H9 (cell line): ENCODE measurements at regions not wholly inside any gene's neighbourhood (a gene's known extent, or its start where the extent isn't known, plus 50 kb on each side); places are given as distances from the start of the nearest gene placed in this dataset.

Source experiments
- DNase-seq: peaks from one replicate; pipeline ENCODE4 v3.0.0-alpha.2; 2017
- H2AFZ ChIP-seq: one replicate; pipeline ENCODE4 v1.6.1; 2013; ENCODE audit warnings: mild to moderate bottlenecking, low read length, control low read depth, moderate library complexity
- H2AK5ac ChIP-seq: 2 replicates; pipeline ENCODE4 v1.6.1; 2013; ENCODE audit warnings: low read length, control low read depth, mixed read lengths; ENCODE audit not compliant: insufficient read length
- H2BK120ac ChIP-seq: one replicate; pipeline ENCODE4 v1.6.1; 2013; ENCODE audit warnings: low read depth, mild to moderate bottlenecking, low read length, control low read depth, inconsistent platforms; ENCODE audit not compliant: poor library complexity, severe bottlenecking
- H2BK12ac ChIP-seq: 2 replicates; pipeline ENCODE4 v1.6.1; 2013; ENCODE audit warnings: low read length, control low read depth, mixed read lengths, low read depth; ENCODE audit not compliant: insufficient read length
- H2BK15ac ChIP-seq: 2 replicates; pipeline ENCODE4 v1.6.1; 2013; ENCODE audit warnings: low read depth, low read length, control low read depth
- H2BK20ac ChIP-seq: one replicate; pipeline ENCODE4 v1.6.1; 2013; ENCODE audit warnings: low read depth, mild to moderate bottlenecking, low read length, control low read depth, inconsistent platforms; ENCODE audit not compliant: poor library complexity, severe bottlenecking
- H2BK5ac ChIP-seq: 2 replicates; pipeline ENCODE4 v1.6.1; 2013; ENCODE audit warnings: low read length, control low read depth, mixed read lengths; ENCODE audit not compliant: insufficient read length
- H3K14ac ChIP-seq: 2 replicates; pipeline ENCODE4 v1.6.1; 2013; ENCODE audit warnings: low read length, control low read depth; ENCODE audit not compliant: insufficient read depth
- H3K18ac ChIP-seq: 2 replicates; pipeline ENCODE4 v1.6.1; 2013; ENCODE audit warnings: low read depth, mild to moderate bottlenecking, mixed read lengths, low read length, control low read depth; ENCODE audit not compliant: insufficient read length
- H3K23ac ChIP-seq: 2 replicates; pipeline ENCODE4 v1.6.1; 2013; ENCODE audit warnings: low read length, control low read depth, mixed read lengths, low read depth; ENCODE audit not compliant: insufficient read length
- H3K23me2 ChIP-seq: 2 replicates; pipeline ENCODE4 v1.6.1; 2013; ENCODE audit warnings: low read depth, mild to moderate bottlenecking, mixed read lengths, low read length, control low read depth; ENCODE audit not compliant: insufficient read length, poor library complexity, severe bottlenecking
- H3K27ac ChIP-seq: 2 replicates; pipeline ENCODE4 v1.5.1; 2013; ENCODE audit warnings: low read length, control low read depth, mixed read lengths, low read depth; ENCODE audit not compliant: insufficient read length
- H3K27me3 ChIP-seq: 2 replicates; pipeline ENCODE4 v1.6.1; 2013; ENCODE audit warnings: low read length, control low read depth, inconsistent platforms; ENCODE audit not compliant: insufficient read depth
- H3K4ac ChIP-seq: 2 replicates; pipeline ENCODE4 v1.6.1; 2013; ENCODE audit warnings: low read depth, mild to moderate bottlenecking, control low read depth, inconsistent platforms, low read length, moderate library complexity
- H3K4me1 ChIP-seq: 2 replicates; pipeline ENCODE4 v1.6.1; 2013; ENCODE audit warnings: low read length, control low read depth, inconsistent platforms; ENCODE audit not compliant: insufficient read depth
- H3K4me2 ChIP-seq: 2 replicates; pipeline ENCODE4 v1.6.1; 2013; ENCODE audit warnings: low read length, control low read depth, mixed read lengths; ENCODE audit not compliant: insufficient read length, insufficient read depth
- H3K56ac ChIP-seq: 2 replicates; pipeline ENCODE4 v1.6.1; 2013; ENCODE audit warnings: low read depth, mild to moderate bottlenecking, mixed read lengths, low read length, control low read depth; ENCODE audit not compliant: insufficient read length
- H3K79me1 ChIP-seq: 2 replicates; pipeline ENCODE4 v1.6.1; 2013; ENCODE audit warnings: low read depth, mild to moderate bottlenecking, moderate library complexity, low read length, control low read depth, inconsistent platforms; ENCODE audit not compliant: insufficient read depth, poor library complexity, severe bottlenecking
- H3K79me2 ChIP-seq: 2 replicates; pipeline ENCODE4 v1.6.1; 2013; ENCODE audit warnings: low read length, control low read depth, inconsistent platforms; ENCODE audit not compliant: insufficient read depth
- H3K9ac ChIP-seq: 2 replicates; pipeline ENCODE4 v1.6.1; 2013; ENCODE audit warnings: low read length, control low read depth, mixed read lengths; ENCODE audit not compliant: insufficient read length; ENCODE audit errors: extremely low read depth
- H3K9me3 ChIP-seq: one replicate; pipeline ENCODE4 v1.6.1; 2013; ENCODE audit warnings: low read depth, low read length, inconsistent platforms; ENCODE audit not compliant: control insufficient read depth
- H3T11ph ChIP-seq: one replicate; pipeline ENCODE4 v1.6.1; 2013; ENCODE audit warnings: mild to moderate bottlenecking, low read length, control low read depth, inconsistent platforms
- H4K20me1 ChIP-seq: one replicate; pipeline ENCODE4 v1.6.1; 2013; ENCODE audit not compliant: control insufficient read depth, insufficient read length, insufficient read depth
- H4K5ac ChIP-seq: 2 replicates; pipeline ENCODE4 v1.6.1; 2013; ENCODE audit warnings: low read depth, mild to moderate bottlenecking, mixed read lengths, low read length, control low read depth; ENCODE audit not compliant: insufficient read length
- H4K8ac ChIP-seq: replicated peaks from 2 replicates; pipeline ENCODE4 v1.6.1; 2013; ENCODE audit warnings: low read length, control low read depth, mixed read lengths, low read depth; ENCODE audit not compliant: insufficient read length
- H4K91ac ChIP-seq: 2 replicates; pipeline ENCODE4 v1.6.1; 2013; ENCODE audit warnings: low read depth, mild to moderate bottlenecking, moderate library complexity, mixed read lengths, low read length, control low read depth; ENCODE audit not compliant: insufficient read length
- H3K27ac Mint-ChIP-seq, 3 experiments: 2 replicates in 2 of 3; 3 replicates in 1 of 3; pipeline ENCODE4 v1.8.0; 2020 to 2021; ENCODE audit warnings: mixed read lengths in 3 of 3, mild to moderate bottlenecking in 1 of 3, moderate library complexity in 1 of 3
- H3K27me3 Mint-ChIP-seq: 2 replicates; pipeline ENCODE4 v1.8.0; 2021; ENCODE audit warnings: low read depth, mild to moderate bottlenecking, moderate library complexity, mixed read lengths
- H3K36me3 Mint-ChIP-seq, 3 experiments: 2 replicates in 2 of 3; 3 replicates in 1 of 3; pipeline ENCODE4 v1.8.0; 2020 to 2021; ENCODE audit warnings: low read depth in 3 of 3, mixed read lengths in 3 of 3; ENCODE audit not compliant: insufficient read depth in 1 of 3
- H3K4me1 Mint-ChIP-seq, 2 experiments: 2 replicates each; pipeline ENCODE4 v1.8.0; 2020; ENCODE audit warnings: mixed read lengths in 2 of 2
- H3K4me3 Mint-ChIP-seq, 2 experiments: 2 replicates in 1 of 2; 3 replicates in 1 of 2; pipeline ENCODE4 v1.8.0; 2020 to 2021; ENCODE audit warnings: mild to moderate bottlenecking in 2 of 2, mixed read lengths in 2 of 2, moderate library complexity in 1 of 2
- H3K9me3 Mint-ChIP-seq, 2 experiments: 2 replicates in 1 of 2; 3 replicates in 1 of 2; pipeline ENCODE4 v1.8.0; 2020; ENCODE audit warnings: mild to moderate bottlenecking in 2 of 2, mixed read lengths in 2 of 2, moderate library complexity in 1 of 2
- WGBS: extraction: QIAGEN DNeasy Blood & Tissue Kit; methylation state at CpG from one replicate; pipeline ENCODE4 v1.1.7; 2013; ENCODE audit warnings: missing lambda C conversion rate, low lambda C conversion rate, mixed read lengths; ENCODE audit not compliant: insufficient read length; ENCODE audit errors: extremely low coverage; 5-methylcytosine and 5-hydroxymethylcytosine counted together
- TF ChIP-seq, protein P1 (sequence below): fragments of 200-600 bp; sonication (generic); conservative IDR thresholded peaks from 3 replicates; pipeline ENCODE4 v1.8.0; 2021; ENCODE audit warnings: antibody characterized with exemption, mild to moderate bottlenecking

DNA sequence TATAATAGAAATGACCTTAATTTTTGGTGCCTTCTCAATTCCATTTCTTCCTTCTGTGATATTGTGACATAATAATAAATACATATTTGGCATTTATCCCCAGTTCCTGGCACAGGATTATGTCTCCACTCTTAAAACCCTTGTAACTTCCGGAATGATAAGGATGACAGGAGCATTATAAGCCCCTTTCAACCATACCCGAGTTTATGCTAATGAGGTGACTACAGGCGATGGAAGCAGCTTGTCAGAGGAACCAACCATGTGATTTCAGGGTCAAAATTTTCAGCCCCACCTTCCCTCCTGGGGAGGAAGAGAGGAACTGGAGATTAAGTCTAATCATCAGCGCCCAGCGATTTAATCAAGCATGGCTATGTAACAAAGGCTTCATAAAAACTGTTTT is 528.5 kb upstream of the CRIM1 start:
- H4K5ac ChIP-seq = no peak overlapping the region
- DNase-seq = no peak
- no peak overlapping the region for H3K18ac ChIP-seq
- peaks cover 0 to 2% of the 10 kb centered on the region in 2 experiments; a peak in 2 of 5 replicates for H3K9me3 Mint-ChIP-seq
- no peak overlapping the region for H2BK12ac ChIP-seq
- H3K27ac Mint-ChIP-seq = no peak overlapping the region; a peak in 1 of 7 replicates
- H2BK5ac ChIP-seq = no peak overlapping the region
- peaks cover 9% of the 10 kb centered on the region for H3K4me1 ChIP-seq
- no peak overlapping the region for H2BK120ac ChIP-seq
- no peak overlapping the region for H3K4me3 Mint-ChIP-seq
- H3K27ac ChIP-seq = no peak overlapping the region
- no peak overlapping the region for H3K4me2 ChIP-seq
- no peak overlapping the region for H3K23ac ChIP-seq
- TF ChIP-seq, protein P1, sequence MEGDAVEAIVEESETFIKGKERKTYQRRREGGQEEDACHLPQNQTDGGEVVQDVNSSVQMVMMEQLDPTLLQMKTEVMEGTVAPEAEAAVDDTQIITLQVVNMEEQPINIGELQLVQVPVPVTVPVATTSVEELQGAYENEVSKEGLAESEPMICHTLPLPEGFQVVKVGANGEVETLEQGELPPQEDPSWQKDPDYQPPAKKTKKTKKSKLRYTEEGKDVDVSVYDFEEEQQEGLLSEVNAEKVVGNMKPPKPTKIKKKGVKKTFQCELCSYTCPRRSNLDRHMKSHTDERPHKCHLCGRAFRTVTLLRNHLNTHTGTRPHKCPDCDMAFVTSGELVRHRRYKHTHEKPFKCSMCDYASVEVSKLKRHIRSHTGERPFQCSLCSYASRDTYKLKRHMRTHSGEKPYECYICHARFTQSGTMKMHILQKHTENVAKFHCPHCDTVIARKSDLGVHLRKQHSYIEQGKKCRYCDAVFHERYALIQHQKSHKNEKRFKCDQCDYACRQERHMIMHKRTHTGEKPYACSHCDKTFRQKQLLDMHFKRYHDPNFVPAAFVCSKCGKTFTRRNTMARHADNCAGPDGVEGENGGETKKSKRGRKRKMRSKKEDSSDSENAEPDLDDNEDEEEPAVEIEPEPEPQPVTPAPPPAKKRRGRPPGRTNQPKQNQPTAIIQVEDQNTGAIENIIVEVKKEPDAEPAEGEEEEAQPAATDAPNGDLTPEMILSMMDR = no peak
- no peak overlapping the region for H2BK20ac ChIP-seq
- no peaks in the 10 kb centered on the region for H3K23me2 ChIP-seq
- no peak overlapping the region for H3K56ac ChIP-seq
- H2AFZ ChIP-seq = no peak overlapping the region
- no peak overlapping the region for H4K91ac ChIP-seq
- H3K79me1 ChIP-seq = no peaks in the 10 kb centered on the region
- no peak overlapping the region for H3K9ac ChIP-seq
- no peak overlapping the region for H4K8ac ChIP-seq
- H3K36me3 Mint-ChIP-seq = no peaks in the 10 kb centered on the region; a peak in 1 of 7 replicates
- H3K27me3 ChIP-seq = no peaks in the 10 kb centered on the region
- no peak overlapping the region for H2AK5ac ChIP-seq
- H2BK15ac ChIP-seq = no peak overlapping the region
- no peaks in the 10 kb centered on the region for H3K27me3 Mint-ChIP-seq
- no peak overlapping the region for H3T11ph ChIP-seq
- H3K4me1 Mint-ChIP-seq = peaks cover 33 to 36% of the 10 kb centered on the region in 2 experiments
- H3K4ac ChIP-seq = no peak overlapping the region
- no CpG with 5 or more reads among the region's 5 CpGs for WGBS
- H3K9me3 ChIP-seq = no peaks in the 10 kb centered on the region
- no peaks in the 10 kb centered on the region for H3K79me2 ChIP-seq
- H3K14ac ChIP-seq = no peak overlapping the region
- no peaks in the 10 kb centered on the region for H4K20me1 ChIP-seq
